ENCODE measurements at regions not wholly inside any gene's neighbourhood (a gene's known extent, or its start where the extent isn't known, plus 50 kb on each side); places are given as distances from the start of the nearest gene placed in this dataset.
"Not testable (repeated sequence)": the region's sequence is repeated elsewhere in the genome, so short reads cannot be mapped to it uniquely, and the experiment has no call there.

DNA sequence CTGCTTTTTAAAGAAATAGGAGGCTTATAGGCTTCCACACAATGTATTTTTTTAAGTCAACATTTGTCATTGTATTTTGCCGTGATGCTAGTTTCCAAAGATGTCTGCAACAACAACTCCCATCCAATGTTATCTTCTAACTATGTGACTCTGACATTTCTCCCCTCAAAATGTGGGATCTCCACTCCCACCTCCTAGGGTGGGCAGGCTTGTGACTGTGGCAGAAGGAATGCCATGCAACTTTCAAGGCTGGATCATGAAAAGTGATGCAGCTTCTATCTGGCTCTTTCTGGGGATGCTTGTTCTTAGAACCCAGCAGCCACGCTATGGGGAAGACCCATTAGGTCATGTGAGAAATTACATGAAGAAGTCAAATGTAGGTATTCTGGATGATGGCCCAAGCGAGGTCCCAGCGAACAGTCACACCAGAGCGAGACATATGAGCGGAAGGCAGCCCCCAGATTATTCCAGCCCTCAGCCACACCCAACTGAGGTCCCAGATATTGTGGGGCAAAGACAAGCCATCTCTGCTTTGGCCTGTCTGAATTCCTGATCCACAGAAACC, 124.3 kb downstream of the BDH1 start:
- DNase-seq (ENCODE audit: low read depth in 2 of 2) = no peak

DNA sequence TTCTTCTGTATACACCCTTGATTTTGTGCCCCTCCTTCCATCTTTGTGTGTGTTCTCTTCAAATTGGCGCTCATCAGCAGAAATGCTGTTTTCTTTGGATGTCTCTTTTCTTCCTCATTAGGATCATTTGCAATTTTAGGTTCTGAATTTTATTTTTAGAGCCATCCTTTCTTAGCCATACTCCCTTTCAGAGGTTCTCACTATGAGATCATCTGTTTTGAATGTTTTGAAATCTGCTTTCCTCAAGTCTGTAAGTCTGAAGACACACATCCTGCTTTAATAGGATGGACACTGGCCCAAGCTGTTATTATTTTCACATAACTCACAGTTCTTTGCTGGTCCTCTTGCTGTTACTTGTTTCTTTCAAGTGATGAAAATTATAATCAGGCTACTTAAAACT, 124.8 kb downstream of the BDH1 start:
- no peak for DNase-seq (ENCODE audit: low read depth in 2 of 2)

DNA sequence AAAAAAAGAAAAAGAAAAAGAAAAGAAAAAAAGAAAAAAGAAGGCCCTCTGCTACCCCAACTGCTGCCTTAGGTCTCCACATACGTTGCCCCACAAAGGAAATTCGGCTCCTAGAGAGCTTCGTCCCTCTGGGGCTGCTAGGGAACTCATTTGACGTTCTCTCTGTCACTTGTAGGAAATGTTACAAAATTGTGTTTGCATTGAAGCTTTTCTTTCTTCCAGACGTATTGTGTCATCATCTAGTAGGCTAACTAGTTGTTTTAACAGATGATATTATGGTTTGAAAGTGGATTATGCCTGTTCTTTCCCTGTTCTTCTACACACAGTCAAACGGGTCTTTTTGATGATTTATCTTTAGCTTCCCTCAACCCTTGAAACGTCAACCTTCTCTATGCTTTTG, 125.3 kb downstream of the BDH1 start:
- DNase-seq (ENCODE audit: low read depth in 2 of 2) = no peak

DNA sequence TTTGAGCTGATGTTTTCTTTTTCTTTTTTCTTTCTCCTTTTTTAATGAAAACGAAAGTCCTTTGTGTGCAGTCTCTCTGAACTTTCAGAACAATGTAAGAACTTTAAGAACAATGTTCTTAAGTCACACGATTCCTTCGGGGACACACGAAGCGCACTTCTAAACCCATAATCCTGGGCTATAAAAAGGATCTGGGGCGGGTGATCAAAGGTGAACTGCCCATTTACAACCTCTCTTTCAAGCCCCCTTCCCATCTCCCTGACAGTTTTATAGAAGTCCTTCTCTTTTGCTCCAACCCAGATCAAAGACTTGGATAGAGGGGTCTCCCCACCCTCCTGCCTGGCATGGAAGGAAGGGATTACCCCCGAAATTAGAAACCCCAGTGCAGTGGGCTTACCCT, 126.8 kb downstream of the BDH1 start:
- no peak for DNase-seq (ENCODE audit: low read depth in 2 of 2)

DNA sequence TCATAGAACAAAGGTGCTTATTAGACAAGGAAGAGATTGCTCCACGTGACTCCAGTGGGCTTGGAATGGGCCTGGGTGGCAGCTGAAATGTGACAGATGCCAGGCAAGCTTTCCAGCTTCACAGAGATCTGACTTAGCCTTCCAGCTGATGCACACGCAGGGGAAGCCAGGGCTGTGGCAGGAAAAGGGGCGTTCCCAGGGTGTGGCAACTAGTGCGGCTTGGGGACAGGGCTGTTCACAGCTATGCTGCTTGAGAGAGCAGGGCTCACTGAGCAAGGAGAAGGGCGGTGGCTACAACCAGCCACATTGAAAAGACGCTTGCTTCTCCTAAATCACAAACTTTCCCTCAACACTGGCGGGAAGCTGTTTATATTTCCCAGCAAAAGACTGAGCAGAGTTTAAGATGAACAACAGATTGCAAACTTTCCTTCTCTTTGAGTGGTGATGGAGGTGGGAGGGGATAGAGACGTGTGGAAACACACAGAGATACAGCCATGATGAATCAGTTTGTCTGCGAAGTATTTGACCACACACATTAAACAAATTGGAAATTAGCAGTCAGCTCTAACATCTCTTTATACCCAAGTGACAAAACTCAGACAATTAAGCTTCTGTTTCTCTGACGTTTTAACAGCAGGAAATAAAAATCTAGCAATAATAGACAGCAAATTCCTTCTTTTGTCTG, 127.5 kb downstream of the BDH1 start:
- DNase-seq (ENCODE audit: low read depth in 2 of 2) = peak; percentile 47 to 65

DNA sequence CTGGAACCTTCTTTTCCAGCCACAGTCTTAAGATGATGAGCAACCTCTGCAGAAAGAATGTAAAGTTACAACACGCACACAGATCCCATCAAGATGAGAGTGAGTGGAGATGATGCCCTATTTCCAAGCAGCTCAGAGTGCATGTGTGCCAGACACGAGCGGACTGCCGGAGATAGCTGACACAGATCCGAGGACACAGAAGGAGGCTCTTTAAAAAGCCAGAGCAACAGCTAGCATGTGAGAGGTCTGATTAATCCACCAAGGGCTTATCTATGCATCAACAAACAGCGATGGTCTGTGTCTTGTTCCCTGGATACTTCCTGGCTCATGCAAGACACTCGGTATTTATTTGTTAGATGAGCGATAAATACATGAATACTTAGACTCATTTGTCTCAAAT, 128.6 kb upstream of the DLG1 start:
- no peak for DNase-seq (ENCODE audit: low read depth in 2 of 2)

DNA sequence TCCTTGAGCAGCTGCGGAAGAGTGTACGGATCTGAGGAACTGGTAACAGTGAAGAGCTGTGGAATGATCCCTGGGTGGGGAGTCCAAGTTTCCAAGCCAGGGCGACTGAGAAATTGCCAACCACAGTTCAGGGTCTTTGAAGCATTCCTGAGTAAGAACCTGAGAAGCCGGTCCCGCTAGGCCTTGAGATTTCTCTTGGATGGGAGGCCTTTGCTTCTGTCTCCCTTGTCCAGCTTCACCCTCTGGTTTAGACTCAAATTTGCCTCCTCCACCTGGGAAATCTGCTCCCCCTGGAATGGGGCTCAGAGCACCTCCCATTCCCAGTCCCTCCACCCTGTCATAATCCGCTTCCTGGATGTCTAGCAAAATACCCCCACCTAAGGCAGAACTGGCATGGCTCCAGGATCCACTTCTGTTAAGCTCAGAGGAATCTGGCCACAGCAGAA, 127.7 kb upstream of the DLG1 start:
- no peak for DNase-seq (ENCODE audit: low read depth in 2 of 2)

DNA sequence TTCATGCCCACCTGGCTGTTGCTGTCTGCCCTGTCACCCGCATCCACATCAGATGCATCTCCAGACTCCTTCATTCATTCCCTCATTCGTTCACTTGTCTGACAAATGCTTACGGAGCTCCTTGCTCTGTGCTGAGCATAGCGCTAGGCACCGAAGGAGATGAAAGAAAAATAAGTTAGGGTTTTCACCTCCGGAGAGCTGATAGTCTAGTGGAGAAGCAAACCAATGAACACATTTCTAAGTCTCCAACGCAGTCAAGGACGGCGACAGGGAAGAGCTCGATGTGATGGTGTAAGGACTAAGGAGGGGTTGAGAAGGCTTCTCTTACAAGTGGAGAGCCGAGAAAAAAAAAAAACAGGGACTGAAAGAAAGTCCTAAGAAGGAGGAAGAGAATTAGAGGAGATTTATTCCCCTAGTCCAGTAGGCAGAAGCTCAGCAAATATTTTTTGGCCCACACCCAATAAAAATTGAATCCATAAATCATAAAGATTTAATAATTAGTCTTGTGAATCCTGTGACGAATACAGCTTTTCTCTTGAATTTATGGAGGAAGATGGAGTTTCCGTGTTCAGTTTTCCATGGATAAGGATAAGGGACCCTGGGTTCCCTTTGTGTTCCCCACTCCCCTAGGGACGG, 127.2 kb upstream of the DLG1 start:
- DNase-seq (ENCODE audit: low read depth in 2 of 2) = no peak

DNA sequence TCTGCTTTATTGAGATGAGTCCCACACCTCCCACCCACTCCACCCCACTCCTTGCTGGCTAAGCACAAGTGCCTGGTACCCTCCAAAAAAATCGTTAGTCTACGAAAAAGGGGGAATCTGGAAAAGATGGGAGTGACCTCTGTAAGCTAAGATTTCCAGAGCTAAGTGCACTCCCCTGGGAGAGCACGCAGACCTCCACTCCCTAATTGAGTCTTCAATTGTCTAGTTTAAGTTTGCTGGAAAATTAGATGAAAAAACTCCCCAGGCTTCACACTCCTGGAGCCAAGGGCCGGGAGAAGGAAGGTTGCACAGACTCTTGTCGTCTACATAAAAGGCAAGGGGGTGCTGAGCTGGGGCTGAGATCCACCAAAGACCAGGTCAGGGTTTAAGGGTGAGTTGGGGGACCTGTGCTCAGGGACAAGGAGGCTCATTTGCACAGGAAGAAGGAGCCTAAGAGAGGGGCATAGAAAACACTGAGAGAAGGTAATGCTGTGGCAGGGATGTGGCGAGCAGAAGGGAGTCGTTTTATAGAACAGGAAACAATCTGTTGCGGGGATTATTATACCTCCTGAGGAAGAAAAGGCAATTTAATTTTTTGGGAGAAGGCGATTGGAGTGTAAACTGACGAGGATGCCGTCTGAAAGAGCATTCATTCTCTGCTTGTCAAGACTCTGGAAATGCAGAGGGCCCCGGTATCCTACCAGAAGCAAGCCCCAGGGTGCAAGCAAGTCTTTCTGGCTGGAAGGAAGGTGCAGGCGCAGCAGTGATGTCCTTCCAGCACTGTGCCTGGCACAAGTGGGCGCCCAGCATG, 126.5 kb upstream of the DLG1 start:
- no peak for DNase-seq (ENCODE audit: low read depth in 2 of 2)

DNA sequence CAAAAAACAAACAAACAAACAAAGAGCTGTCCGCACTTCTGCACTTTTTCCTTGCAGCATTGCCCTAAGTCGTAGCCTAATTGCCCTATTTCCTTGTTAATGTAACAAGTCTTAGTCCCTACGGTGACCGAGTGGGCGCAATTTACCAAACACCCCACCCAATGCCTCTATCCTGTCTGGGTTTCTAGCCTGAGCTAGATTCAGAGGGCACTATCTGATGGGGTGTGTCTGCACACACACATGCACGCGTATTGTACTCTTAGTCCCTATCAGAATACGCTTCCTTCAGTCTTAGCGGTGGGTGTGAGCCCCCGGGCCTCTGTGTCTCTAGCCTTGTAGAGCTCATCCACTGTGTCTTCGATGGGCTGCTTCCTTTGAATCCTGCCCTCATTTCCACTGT, 125.9 kb upstream of the DLG1 start:
- DNase-seq (ENCODE audit: low read depth in 2 of 2) = no peak

DNA sequence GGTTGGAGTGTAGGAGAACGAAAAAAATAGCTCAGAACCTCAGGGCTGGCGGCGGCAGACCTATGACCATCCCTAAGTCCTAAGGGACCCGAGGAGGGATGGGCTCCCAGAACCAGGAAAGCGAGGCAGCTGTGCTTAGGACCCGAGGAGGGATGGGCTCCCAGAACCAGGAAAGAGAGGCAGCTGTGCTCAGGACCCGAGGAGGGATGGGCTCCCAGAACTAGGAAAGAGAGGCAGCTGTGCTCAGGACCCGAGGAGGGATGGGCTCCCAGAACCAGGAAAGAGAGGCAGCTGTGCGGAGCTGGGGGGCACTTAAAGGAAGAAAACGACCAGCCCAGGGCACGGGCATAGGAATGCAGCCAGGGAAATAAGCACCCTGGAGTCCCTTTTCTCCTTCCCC, 125.0 kb upstream of the DLG1 start:
- no peak for DNase-seq (ENCODE audit: low read depth in 2 of 2)

DNA sequence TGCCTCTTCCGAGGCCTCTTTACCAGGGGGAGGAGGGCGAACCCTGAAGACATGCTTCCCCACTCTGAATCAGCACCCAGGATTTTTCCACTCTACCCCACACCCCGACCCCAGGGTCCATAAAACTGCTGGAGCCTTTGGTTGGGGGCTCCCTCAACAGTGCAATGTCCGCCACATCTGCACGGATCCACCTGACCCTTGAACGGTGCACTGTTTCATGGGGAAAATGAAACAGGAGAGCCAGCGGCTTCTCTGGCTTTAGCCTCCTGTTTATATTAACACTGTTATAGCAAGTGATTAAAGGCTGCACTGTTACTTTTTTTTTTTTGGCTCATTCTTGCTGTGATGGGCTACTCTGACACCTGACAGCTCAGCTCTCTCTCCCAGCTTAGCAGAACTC, 124.1 kb upstream of the DLG1 start:
- DNase-seq (ENCODE audit: low read depth in 2 of 2) = no peak

DNA sequence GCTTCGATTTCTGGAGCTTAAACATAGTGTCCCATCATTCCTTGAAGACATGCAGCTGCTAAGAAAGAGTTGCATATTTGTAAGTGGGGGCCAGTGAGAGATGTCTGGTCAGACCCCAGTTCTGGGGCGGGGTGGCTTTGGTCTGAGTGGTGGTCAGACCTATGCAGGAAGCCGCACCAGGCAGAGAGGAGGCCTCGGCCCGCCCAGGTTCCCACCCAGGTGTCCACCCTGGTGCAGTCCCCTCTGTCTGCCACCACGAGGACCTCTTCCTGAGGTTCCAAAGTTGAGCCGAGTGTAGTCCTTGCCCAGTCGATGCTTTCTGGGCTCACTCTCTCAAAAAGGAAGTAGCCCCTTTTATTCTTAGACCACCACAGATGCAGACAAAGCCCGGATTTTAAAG, 122.6 kb upstream of the DLG1 start:
- DNase-seq (ENCODE audit: low read depth in 2 of 2) = no peak

DNA sequence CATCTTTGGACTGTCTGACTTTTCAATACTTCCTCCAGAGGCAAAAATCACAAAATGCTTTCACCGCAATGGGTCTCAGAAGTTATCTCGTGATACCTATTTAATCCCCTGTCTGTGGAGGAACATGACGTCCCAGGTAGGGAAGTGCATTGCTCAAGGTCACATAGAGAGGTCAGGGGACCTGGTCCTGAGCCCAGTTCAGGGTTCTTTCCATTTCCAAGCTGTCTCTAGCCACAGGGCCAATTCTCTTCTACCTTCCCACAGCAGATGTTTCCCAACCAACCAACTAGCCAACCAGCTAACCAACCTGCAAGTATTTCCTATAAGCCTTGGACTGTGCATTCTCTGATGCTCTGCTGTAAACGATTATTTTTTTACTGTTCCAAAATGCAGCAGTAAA, 122.2 kb upstream of the DLG1 start:
- no peak for DNase-seq (ENCODE audit: low read depth in 2 of 2)

DNA sequence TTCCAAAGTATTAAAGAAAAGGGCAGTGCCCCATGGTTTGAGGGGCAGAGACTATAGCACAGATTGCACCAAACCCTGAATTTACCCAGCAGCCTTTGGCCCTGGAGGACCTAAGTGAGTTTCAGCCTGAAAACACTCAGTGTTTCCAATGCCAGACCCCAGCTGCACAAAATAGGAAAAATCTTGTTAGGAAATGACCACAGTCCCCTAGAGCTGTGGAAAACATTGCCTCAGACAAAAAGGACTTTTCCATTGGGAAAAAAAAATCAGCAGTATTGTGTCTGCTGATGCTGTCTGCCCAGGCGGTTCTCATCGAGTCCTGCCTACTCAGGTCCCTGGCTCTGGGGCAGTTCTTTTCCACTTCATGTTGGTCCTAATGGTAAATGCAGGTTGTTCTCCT, 121.7 kb upstream of the DLG1 start:
- no peak for DNase-seq (ENCODE audit: low read depth in 2 of 2)

DNA sequence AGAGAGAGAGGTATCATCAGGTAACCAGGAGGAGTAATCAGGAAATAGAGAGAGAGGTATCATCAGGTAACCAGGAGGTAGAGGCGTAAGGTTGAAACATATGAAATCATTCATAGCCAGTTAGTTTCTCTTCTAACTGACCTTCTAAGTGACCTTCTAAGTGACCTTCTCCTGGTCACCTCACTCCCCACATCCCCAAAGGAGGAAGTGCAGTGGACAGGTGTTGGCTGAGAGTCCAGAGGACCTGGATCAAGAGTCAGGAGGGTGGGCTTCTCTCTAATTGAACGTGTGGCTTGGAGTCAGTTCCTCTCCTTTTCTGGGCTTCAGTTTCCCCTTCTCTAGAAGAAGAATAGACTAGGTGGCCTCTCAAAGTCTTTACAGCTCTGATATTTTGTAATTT, 121.3 kb upstream of the DLG1 start:
- DNase-seq (ENCODE audit: low read depth in 2 of 2) = no peak

DNA sequence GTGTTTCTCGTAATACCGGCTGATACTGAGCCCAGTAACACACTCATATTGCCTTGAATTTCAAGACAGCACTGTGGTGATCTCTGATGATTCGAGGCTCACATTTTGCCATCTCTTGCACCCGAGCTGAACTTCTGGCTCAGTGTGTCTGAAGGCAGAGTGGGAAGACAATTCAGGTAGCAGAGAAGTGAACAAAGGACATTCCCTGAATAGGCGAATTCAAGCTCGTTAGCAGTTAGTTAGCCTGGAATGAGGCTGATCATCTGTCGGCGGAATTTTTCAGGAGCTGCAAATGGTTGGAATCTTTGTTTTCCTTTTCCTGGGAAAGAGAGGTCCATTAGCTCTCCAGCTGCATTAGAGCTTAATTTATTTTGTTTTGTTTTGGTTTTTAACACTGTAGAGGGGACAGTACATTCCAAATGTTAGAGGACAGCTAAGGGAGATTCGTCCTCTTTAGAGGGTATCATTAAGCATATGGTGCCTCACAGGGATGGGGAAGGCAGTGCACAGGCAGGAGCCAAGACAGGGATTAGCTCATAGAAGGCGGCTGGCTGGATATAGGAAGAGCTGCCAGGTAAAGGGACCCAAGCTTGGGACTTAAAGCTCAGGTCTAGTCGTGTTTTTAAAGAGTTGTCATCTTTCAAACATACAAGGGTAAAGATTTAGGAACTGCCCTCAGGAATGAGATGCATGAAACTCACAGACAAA, 119.7 kb upstream of the DLG1 start:
- DNase-seq (ENCODE audit: low read depth in 2 of 2) = no peak

DNA sequence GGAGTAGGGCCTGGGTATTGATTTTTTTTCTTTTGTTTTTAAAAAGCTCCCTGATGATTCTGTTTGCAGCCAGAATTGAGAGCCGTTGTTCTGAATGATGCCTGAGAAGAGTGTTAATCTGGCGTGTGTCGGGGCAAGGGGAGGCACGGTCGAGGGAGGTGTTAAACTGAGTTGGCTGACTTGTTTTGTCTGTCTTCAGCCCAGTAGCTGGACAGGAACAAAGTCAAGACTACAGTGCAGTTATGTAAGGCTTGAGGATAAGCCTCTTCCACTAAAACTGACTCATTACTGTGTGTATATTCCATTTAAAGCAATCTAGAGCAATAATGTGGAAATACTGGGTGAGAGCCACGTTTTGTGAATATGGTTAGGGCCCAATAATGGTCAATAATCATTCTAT, 119.0 kb upstream of the DLG1 start:
- no peak for DNase-seq (ENCODE audit: low read depth in 2 of 2)

DNA sequence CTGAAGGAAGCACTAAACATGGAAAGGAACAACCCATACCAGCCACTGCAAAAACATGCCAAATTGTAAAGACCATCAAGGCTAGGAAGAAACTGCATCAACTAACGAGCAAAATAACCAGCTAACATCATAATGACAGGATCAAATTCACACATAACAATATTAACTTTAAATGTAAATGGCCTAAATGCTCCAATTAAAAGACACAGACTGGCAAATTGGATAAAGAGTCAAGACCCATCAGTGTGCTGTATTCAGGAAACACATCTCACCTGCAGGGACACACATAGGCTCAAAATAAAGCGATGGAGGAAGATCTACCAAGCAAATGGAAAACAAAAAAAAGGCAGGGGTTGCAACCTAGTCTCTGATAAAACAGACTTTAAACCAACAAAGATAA, 113.5 kb upstream of the DLG1 start:
- not testable (repeated sequence) for DNase-seq (ENCODE audit: low read depth in 2 of 2)

DNA sequence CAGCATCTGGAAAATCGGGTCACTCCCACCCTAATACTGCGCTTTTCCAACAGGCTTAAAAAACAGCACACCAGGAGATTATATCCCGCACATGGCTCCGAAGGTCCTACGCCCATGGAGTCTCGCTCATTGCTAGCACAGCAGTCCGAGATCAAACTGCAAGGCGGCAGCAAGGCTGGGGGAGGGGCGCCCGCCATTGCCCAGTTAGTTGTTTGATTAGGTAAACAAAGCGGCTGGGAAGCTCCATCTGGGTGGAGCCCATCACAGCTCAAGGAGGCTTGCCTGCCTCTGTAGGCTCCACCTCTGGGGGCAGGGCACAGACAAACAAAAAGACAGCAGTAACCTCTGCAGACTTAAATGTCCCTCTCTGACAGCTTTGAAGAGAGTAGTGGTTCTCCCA, 111.8 kb upstream of the DLG1 start:
- DNase-seq (ENCODE audit: low read depth in 2 of 2) = not testable (repeated sequence)

DNA sequence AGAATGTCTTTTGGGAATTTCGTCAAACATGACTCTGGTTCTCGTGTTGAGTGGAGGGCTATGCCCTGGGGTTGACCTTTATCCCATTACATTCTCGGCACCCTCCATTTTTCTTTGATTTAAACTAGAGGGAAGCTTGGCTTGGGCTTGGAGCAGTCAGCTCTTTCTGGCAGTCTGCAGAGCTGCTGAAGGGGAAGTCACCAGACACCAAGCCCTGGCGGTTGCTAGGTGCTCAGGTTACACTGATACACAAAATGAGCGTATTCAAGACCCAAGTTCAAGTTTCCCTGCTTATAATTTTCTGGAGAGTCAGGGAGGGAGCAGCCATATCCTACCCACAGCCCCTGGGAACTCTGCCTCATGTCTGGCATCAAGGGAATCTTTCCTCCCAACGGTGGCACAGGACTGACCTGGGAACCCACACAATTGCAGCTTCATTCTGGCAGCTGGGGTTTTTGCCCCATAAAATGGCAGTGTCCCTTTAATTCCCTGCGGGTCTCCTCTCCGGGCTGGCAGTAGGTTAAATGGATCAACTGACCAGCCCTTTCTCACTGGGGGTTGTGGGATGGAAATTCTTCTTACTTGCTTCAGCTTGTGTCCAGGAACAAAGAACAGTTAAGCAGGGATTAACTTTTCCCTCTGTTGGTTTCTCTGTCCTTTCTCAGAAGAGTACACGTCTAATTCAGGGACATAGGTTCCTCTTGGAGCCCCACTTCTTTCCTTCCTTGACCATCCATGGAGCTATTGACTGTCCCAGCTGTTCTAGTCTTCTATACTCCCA, 110.0 kb upstream of the DLG1 start:
- no peak for DNase-seq (ENCODE audit: low read depth in 2 of 2)
